ENCODE measurements at regions not wholly inside any gene's neighbourhood (a gene's known extent, or its start where the extent isn't known, plus 50 kb on each side); places are given as distances from the start of the nearest gene placed in this dataset.

- TF ChIP-seq POLR2A (IDR thresholded peaks at IDR 0.05) (no peak), CTCF (IDR thresholded peaks at IDR 0.05) (no peak)
Measured at GRCh38 chr2:34291076-34291475, 692.0 kb upstream of the FAM98A start.
